Cardiac muscle cell (in vitro differentiated cells and primary cell): ENCODE measurements at regions not wholly inside any gene's neighbourhood (a gene's known extent, or its start where the extent isn't known, plus 50 kb on each side); places are given as distances from the start of the nearest gene placed in this dataset.
A peak's percentile ranks its signal among the peaks of the same experiment; 100 is the strongest.

Source experiments
- DNase-seq, 2 donors: peaks; one replicate each; pipeline versions ENCODE4 v3.0.0 to v3.0.0-alpha.2; 2010 to 2017; ENCODE audit warnings: low read depth in 1 of 2, low spot score in 1 of 2
- H3K27ac ChIP-seq: fragments of 200-600 bp; sonication (generic); 2 replicates; pipeline ENCODE4 v1.5.1; 2016
- H3K27me3 ChIP-seq: fragments of 200-600 bp; sonication (generic); 2 replicates; pipeline ENCODE4 v1.6.0; 2016; ENCODE audit warnings: control low read depth
- H3K36me3 ChIP-seq: fragments of 200-600 bp; sonication (generic); 2 replicates; pipeline ENCODE4 v1.5.1; 2016; ENCODE audit warnings: control low read depth
- H3K4me1 ChIP-seq: fragments of 200-600 bp; sonication (generic); 2 replicates; pipeline ENCODE4 v1.8.1; 2017; ENCODE audit warnings: low read depth, mild to moderate bottlenecking, mixed run types
- H3K4me3 ChIP-seq: fragments of 200-600 bp; sonication (generic); 2 replicates; pipeline ENCODE4 v1.5.1; 2016; ENCODE audit warnings: mild to moderate bottlenecking
- H3K9me3 ChIP-seq: fragments of 200-600 bp; sonication (generic); 2 replicates; pipeline ENCODE4 v1.5.1; 2017; ENCODE audit warnings: low read depth, mild to moderate bottlenecking, control low read depth
- CTCF ChIP-seq: IDR thresholded peaks from 2 replicates; pipeline ENCODE4 v1.5.1; 2012; ENCODE audit warnings: low read depth, mild to moderate bottlenecking, low read length

GRCh38 chr9:16223074-16223871 is 647.2 kb downstream of the BNC2 start:
- Histone ChIP-seq H3K4me1 (no peaks in the 10 kb centered on the region), H3K27ac (no peak overlapping the region), H3K27me3 (peaks cover 7% of the 10 kb centered on the region), H3K36me3 (no peaks in the 10 kb centered on the region), H3K9me3 (no peaks in the 10 kb centered on the region), H3K4me3 (no peak overlapping the region)
- no peak for TF ChIP-seq CTCF
- DNase-seq = no peak

GRCh38 chr9:16230731-16231130 is 639.7 kb downstream of the BNC2 start:
- H3K36me3 ChIP-seq = no peaks in the 10 kb centered on the region
- H3K4me1 ChIP-seq = no peaks in the 10 kb centered on the region
- H3K9me3 ChIP-seq = no peaks in the 10 kb centered on the region
- no peak overlapping the region for H3K4me3 ChIP-seq
- DNase-seq = no peak
- TF ChIP-seq CTCF = no peak
- no peak overlapping the region for H3K27ac ChIP-seq
- H3K27me3 ChIP-seq = no peaks in the 10 kb centered on the region

- DNase-seq = peak in 1 of 2 donors; percentile 92
- H3K27me3 ChIP-seq = no peaks in the 10 kb centered on the region
- TF ChIP-seq CTCF = no peak
- H3K4me1 ChIP-seq = no peaks in the 10 kb centered on the region
- H3K4me3 ChIP-seq = no peak overlapping the region
- no peaks in the 10 kb centered on the region for H3K9me3 ChIP-seq
- H3K27ac ChIP-seq = no peak overlapping the region
- no peaks in the 10 kb centered on the region for H3K36me3 ChIP-seq
These were observed 634.2 kb downstream of the BNC2 start for GRCh38 chr9:16236311-16236710.

GRCh38 chr9:16236882-16237281 is 633.6 kb downstream of the BNC2 start:
- Histone ChIP-seq H3K27ac (no peak overlapping the region), H3K36me3 (no peaks in the 10 kb centered on the region), H3K4me3 (no peak overlapping the region), H3K9me3 (no peaks in the 10 kb centered on the region), H3K27me3 (no peaks in the 10 kb centered on the region), H3K4me1 (no peaks in the 10 kb centered on the region)
- no peak for TF ChIP-seq CTCF
- peak in 1 of 2 donors; percentile 76 for DNase-seq

- Histone ChIP-seq H3K4me3 (no peak overlapping the region), H3K27me3 (no peaks in the 10 kb centered on the region), H3K36me3 (no peaks in the 10 kb centered on the region), H3K27ac (no peak overlapping the region), H3K4me1 (no peaks in the 10 kb centered on the region), H3K9me3 (no peaks in the 10 kb centered on the region)
- TF ChIP-seq CTCF = no peak
- no peak for DNase-seq
These were observed 631.8 kb downstream of the BNC2 start for GRCh38 chr9:16238623-16239138.
